A549 (cell line): ENCODE measurements at regions not wholly inside any gene's neighbourhood (a gene's known extent, or its start where the extent isn't known, plus 50 kb on each side); places are given as distances from the start of the nearest gene placed in this dataset.

ENCODE experiments used
- ATAC-seq, 2 experiments: fragments of 200-7000 bp in 1 of 2; fragments of >200 bp in 1 of 2; cut with Nextera tagmentation in 1 of 2; cut with Tn5 transposase in 1 of 2; 3 replicates each; pipeline versions ENCODE4 v1.8.0 to v1.9.1; 2018 to 2020; ENCODE audit warnings: mild to moderate bottlenecking in 1 of 2, moderate library complexity in 1 of 2
- CTCF ChIA-PET: fragments of 300-600 bp; sonication (Branson Sonifier 250); formaldehyde crosslinking; extraction: SDS; loops from one replicate; lab custom pipeline; 2021; ENCODE audit warnings: antibody characterized with exemption, inconsistent platforms; lab: Yijun Ruan, JAX
- POLR2A ChIA-PET: fragments of 350-600 bp; formaldehyde crosslinking; extraction: SDS; loops from one replicate; lab custom pipeline; 2021; ENCODE audit warnings: antibody characterized with exemption, inconsistent platforms; lab: Yijun Ruan, JAX
- DNase-seq, 2 experiments: peaks; one replicate each; pipeline versions ENCODE4 v3.0.0 to v3.0.0-alpha.2; 2011 to 2016; ENCODE audit warnings: low read depth in 1 of 2, low spot score in 1 of 2
- FAIRE-seq: peaks from 2 replicates; lab custom pipeline; 2011; peaks lifted over from hg19 to GRCh38; lab: Jason Lieb, UNC
- H3K27ac ChIP-seq, 2 experiments: fragments of >200 bp; sonication (Bioruptor Twin); formaldehyde crosslinking; 3 replicates each; pipeline ENCODE4 v1.5.1; 2016 to 2017
- H3K4me1 ChIP-seq: fragments of >200 bp; sonication (Bioruptor Twin); formaldehyde crosslinking; 3 replicates; pipeline ENCODE4 v1.6.1; 2016
- H3K4me2 ChIP-seq: fragments of >200 bp; sonication (Bioruptor Twin); formaldehyde crosslinking; 3 replicates; pipeline ENCODE4 v1.6.1; 2016
- H3K4me3 ChIP-seq: fragments of >200 bp; sonication (Bioruptor Twin); formaldehyde crosslinking; 3 replicates; pipeline ENCODE4 v1.5.1; 2016
- H3K9me3 ChIP-seq: fragments of >200 bp; sonication (Bioruptor Twin); formaldehyde crosslinking; 3 replicates; pipeline ENCODE4 v1.6.1; 2016
- ATOH8 ChIP-seq: fragments of 250-450 bp; sonication (Bioruptor Pico); IDR thresholded peaks from 2 replicates; pipeline ENCODE4 v1.5.0; 2020; ENCODE audit warnings: low read depth, mild to moderate bottlenecking, moderate library complexity
- BHLHE40 ChIP-seq: IDR thresholded peaks from 2 replicates; pipeline ENCODE4 v1.6.1; 2012; ENCODE audit warnings: low read depth, low read length, inconsistent platforms
- CBX8 ChIP-seq: fragments of 200-600 bp; sonication (generic); IDR thresholded peaks from 2 replicates; pipeline ENCODE4 v1.6.1; 2016
- CEBPB ChIP-seq, 2 experiments: fragments of >200 bp in 1 of 2; sonication (Bioruptor Twin) in 1 of 2; formaldehyde crosslinking in 1 of 2; IDR thresholded peaks; 2 replicates each; pipeline ENCODE4 v1.6.1; 2012 to 2016
- CHD4 ChIP-seq: fragments of 200-600 bp; sonication (generic); IDR thresholded peaks from 2 replicates; pipeline ENCODE4 v1.6.1; 2016; ENCODE audit warnings: antibody characterized with exemption, mild to moderate bottlenecking, borderline replicate concordance
- EHMT2 ChIP-seq: fragments of 200-600 bp; sonication (generic); IDR thresholded peaks from 2 replicates; pipeline ENCODE4 v1.6.1; 2016; ENCODE audit warnings: antibody characterized with exemption, low read depth, mild to moderate bottlenecking, moderate library complexity
- FOSL2 ChIP-seq, 2 experiments: fragments of 450-650 bp in 1 of 2; fragments of >200 bp in 1 of 2; sonication (Bioruptor Twin) in 1 of 2; formaldehyde crosslinking; IDR thresholded peaks; 2 replicates each; pipeline versions ENCODE4 v1.5.0 to v1.6.1; 2016 to 2020; ENCODE audit warnings: mild to moderate bottlenecking in 1 of 2, moderate library complexity in 1 of 2
- FOXS1 ChIP-seq: fragments of 250-450 bp; sonication (Bioruptor Pico); IDR thresholded peaks from 2 replicates; pipeline ENCODE4 v1.5.0; 2020; ENCODE audit warnings: mild to moderate bottlenecking, moderate library complexity
- HDAC2 ChIP-seq: fragments of 200-600 bp; sonication (generic); IDR thresholded peaks from 2 replicates; pipeline ENCODE4 v1.6.1; 2016
- HES2 ChIP-seq: fragments of >200 bp; sonication (Bioruptor Twin); formaldehyde crosslinking; IDR thresholded peaks from 2 replicates; pipeline ENCODE4 v1.6.1; 2016
- HOXA7 ChIP-seq: fragments of 250-450 bp; sonication (Bioruptor Pico); IDR thresholded peaks from 2 replicates; pipeline ENCODE4 v1.5.0; 2020; ENCODE audit warnings: mild to moderate bottlenecking, moderate library complexity
- HOXB13 ChIP-seq: fragments of 250-450 bp; sonication (Bioruptor Pico); IDR thresholded peaks from 2 replicates; pipeline ENCODE4 v1.5.0; 2020; ENCODE audit warnings: low read depth, mild to moderate bottlenecking, moderate library complexity
- KDM1A ChIP-seq: fragments of 200-600 bp; sonication (generic); IDR thresholded peaks from 2 replicates; pipeline ENCODE4 v1.6.1; 2016; ENCODE audit warnings: low read depth, mild to moderate bottlenecking
- MAFK ChIP-seq: fragments of 450-650 bp; IDR thresholded peaks from 2 replicates; pipeline ENCODE4 v1.6.1; 2014; ENCODE audit not compliant: partially characterized antibody
- MYC ChIP-seq: IDR thresholded peaks from 2 replicates; pipeline ENCODE4 v1.6.1; 2012; ENCODE audit warnings: mild to moderate bottlenecking, inconsistent platforms, low read length, improper control_type of control experiment, borderline replicate concordance
- NFE2L2 ChIP-seq: fragments of 150-350 bp; conservative IDR thresholded peaks from 2 replicates; pipeline ENCODE4 v1.6.1; 2014; ENCODE audit warnings: low read length
- PHF8 ChIP-seq: fragments of 200-600 bp; sonication (generic); IDR thresholded peaks from 2 replicates; pipeline ENCODE4 v1.6.1; 2016; ENCODE audit warnings: low read depth, mild to moderate bottlenecking, antibody characterized with exemption, moderate library complexity, borderline replicate concordance
- POLR2A ChIP-seq: IDR thresholded peaks from 2 replicates; pipeline ENCODE4 v1.6.1; 2012; ENCODE audit warnings: mild to moderate bottlenecking, low read length
- POLR2AphosphoS2 ChIP-seq: conservative IDR thresholded peaks from 2 replicates; pipeline ENCODE4 v1.6.1; 2012; ENCODE audit warnings: low read length, improper control_type of control experiment, inconsistent platforms
- RNF2 ChIP-seq: fragments of 200-600 bp; sonication (generic); IDR thresholded peaks from 2 replicates; pipeline ENCODE4 v1.6.1; 2016; ENCODE audit warnings: low read depth, mild to moderate bottlenecking, antibody characterized with exemption, moderate library complexity, borderline replicate concordance
- SREBF2 ChIP-seq: fragments of 450-650 bp; IDR thresholded peaks from 2 replicates; pipeline ENCODE4 v1.6.1; 2014; ENCODE audit warnings: mild to moderate bottlenecking, moderate library complexity
- TFCP2L1 ChIP-seq: fragments of 250-450 bp; sonication (Bioruptor Pico); IDR thresholded peaks from 2 replicates; pipeline ENCODE4 v1.5.0; 2021; ENCODE audit warnings: mild to moderate bottlenecking
- USF2 ChIP-seq: fragments of 450-650 bp; IDR thresholded peaks from 2 replicates; pipeline ENCODE4 v1.6.1; 2014; ENCODE audit warnings: antibody characterized with exemption
- WGBS: methylation state at CpG from one replicate; pipeline ENCODE4 v1.1.6; 2017; ENCODE audit errors: missing lambda C conversion rate; 5-methylcytosine and 5-hydroxymethylcytosine counted together
- TF ChIP-seq, protein P1 (sequence below): fragments of 200-600 bp; sonication (generic); IDR thresholded peaks from 2 replicates; pipeline ENCODE4 v1.6.1; 2016; ENCODE audit warnings: antibody characterized with exemption, mild to moderate bottlenecking, moderate library complexity
- TF ChIP-seq, protein P2 (sequence below): IDR thresholded peaks from 2 replicates; pipeline ENCODE4 v1.6.1; 2012
- TF ChIP-seq, protein P3 (sequence below): IDR thresholded peaks from 2 replicates; pipeline ENCODE4 v1.6.1; 2012; ENCODE audit warnings: low read depth, borderline replicate concordance

DNA sequence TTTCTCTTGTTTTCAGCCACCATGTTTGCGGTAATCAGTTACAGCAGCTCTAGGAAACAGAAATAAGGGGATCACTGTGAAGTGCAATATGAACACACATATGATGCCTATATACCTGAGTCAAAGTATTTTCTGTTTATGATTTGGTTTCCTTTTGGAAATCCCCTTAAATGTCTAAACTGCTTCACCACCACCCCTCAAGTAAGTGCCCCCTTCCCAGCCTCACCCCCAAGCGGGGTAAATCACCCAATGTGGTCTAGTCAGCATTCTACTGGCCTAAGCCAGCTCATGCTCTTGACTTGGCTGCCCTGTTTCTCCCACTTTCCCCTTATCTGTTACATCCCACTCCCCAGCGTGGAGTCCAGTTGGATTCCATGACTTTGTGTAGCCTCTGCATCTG lies 176.5 kb downstream of the QDPR start:
- CTCF ChIA-PET = no interaction called here
- Histone ChIP-seq H3K4me2 (no peak overlapping the region), H3K9me3 (no peaks in the 10 kb centered on the region), H3K27ac (no peak overlapping the region), H3K4me3 (no peak overlapping the region), H3K4me1 (no peaks in the 10 kb centered on the region)
- POLR2A ChIA-PET = no interaction called here
- FAIRE-seq (no peak), ATAC-seq (no peak), DNase-seq (no peak)
- WGBS = 5% methylated on average over 3 of the region's 3 CpGs
- TF ChIP-seq RNF2 (no peak), CHD4 (no peak), SREBF2 (no peak), PHF8 (no peak), USF2 (no peak), NFE2L2 (no peak), HOXB13 (CRISPR knock-in tag) (no peak), BHLHE40 (no peak)

DNA sequence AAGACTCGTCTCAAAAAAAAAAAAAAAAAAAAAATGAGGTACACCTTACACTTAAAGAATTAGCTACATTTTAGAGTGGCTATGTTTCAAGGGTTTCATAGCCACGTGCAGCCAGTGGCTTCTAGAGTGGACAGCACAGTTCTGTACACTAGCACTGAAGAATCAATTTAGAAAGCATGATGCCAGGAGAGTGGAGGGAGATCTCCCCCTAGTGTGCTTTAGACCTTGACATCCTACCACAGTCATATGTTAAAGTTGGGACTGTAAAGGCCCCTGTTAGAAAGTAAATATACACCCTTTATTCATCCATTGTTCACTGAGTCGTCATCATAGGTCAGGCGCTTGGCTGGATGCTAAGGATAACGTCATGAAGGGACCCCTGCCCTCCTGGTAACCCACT lies 179.4 kb downstream of the QDPR start:
- DNase-seq = no peak
- no peaks in the 10 kb centered on the region for H3K4me1 ChIP-seq
- no peak for TF ChIP-seq USF2
- TF ChIP-seq CEBPB (IDR thresholded peaks at IDR 0.05) = no peak
- no peak for TF ChIP-seq CBX8
- no peak for TF ChIP-seq MYC
- no peak for FAIRE-seq
- H3K4me3 ChIP-seq = no peak overlapping the region
- no peak overlapping the region for H3K27ac ChIP-seq
- CTCF ChIA-PET = interaction anchor here (1.1 kb wide), 1 partner anchor 349 kb away, joined by 3 read pairs; no protein-coding TSS in a partner anchor
- no peaks in the 10 kb centered on the region for H3K9me3 ChIP-seq
- WGBS = 16% methylated on average over 5 of the region's 5 CpGs
- no peak overlapping the region for H3K4me2 ChIP-seq
- no peak for ATAC-seq
- POLR2A ChIA-PET = no interaction called here

DNA sequence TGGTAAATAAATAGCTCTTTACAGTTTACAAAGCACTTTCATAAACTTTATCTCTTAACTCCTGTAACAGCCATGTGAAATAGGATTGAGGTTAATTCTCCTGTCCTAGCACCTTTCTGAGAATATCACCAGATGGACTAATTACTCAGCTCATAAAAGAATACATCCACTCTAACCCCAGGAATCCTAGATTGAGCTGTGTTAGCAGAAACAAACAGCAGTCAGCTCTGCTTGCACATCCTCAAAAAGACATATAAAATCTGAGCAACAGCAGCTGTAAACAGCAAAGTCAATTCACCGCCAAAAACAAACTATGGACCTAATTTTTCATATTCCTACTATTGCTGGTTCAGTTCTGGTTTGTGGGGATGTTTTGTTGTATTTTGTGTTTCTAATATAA lies 182.8 kb downstream of the QDPR start:
- no peaks in the 10 kb centered on the region for H3K9me3 ChIP-seq
- FAIRE-seq = no peak
- POLR2A ChIA-PET = no interaction called here
- H3K4me3 ChIP-seq = no peak overlapping the region
- no peak overlapping the region for H3K4me2 ChIP-seq
- WGBS = 0% methylated on average over 1 of the region's 1 CpG
- DNase-seq = no peak
- TF ChIP-seq POLR2A = no peak
- TF ChIP-seq MAFK = no peak
- TF ChIP-seq HOXA7 (CRISPR knock-in tag) = no peak
- no peak for TF ChIP-seq HES2
- no peak for TF ChIP-seq POLR2AphosphoS2
- no peak for TF ChIP-seq FOXS1 (CRISPR knock-in tag)
- no peak for TF ChIP-seq PHF8
- TF ChIP-seq CBX8 = no peak
- TF ChIP-seq, protein P1, sequence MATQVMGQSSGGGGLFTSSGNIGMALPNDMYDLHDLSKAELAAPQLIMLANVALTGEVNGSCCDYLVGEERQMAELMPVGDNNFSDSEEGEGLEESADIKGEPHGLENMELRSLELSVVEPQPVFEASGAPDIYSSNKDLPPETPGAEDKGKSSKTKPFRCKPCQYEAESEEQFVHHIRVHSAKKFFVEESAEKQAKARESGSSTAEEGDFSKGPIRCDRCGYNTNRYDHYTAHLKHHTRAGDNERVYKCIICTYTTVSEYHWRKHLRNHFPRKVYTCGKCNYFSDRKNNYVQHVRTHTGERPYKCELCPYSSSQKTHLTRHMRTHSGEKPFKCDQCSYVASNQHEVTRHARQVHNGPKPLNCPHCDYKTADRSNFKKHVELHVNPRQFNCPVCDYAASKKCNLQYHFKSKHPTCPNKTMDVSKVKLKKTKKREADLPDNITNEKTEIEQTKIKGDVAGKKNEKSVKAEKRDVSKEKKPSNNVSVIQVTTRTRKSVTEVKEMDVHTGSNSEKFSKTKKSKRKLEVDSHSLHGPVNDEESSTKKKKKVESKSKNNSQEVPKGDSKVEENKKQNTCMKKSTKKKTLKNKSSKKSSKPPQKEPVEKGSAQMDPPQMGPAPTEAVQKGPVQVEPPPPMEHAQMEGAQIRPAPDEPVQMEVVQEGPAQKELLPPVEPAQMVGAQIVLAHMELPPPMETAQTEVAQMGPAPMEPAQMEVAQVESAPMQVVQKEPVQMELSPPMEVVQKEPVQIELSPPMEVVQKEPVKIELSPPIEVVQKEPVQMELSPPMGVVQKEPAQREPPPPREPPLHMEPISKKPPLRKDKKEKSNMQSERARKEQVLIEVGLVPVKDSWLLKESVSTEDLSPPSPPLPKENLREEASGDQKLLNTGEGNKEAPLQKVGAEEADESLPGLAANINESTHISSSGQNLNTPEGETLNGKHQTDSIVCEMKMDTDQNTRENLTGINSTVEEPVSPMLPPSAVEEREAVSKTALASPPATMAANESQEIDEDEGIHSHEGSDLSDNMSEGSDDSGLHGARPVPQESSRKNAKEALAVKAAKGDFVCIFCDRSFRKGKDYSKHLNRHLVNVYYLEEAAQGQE = no peak
- TF ChIP-seq, protein P2, sequence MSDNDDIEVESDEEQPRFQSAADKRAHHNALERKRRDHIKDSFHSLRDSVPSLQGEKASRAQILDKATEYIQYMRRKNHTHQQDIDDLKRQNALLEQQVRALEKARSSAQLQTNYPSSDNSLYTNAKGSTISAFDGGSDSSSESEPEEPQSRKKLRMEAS = no peak
- TF ChIP-seq FOSL2 (IDR thresholded peaks at IDR 0.05) = no peak
- no peak for TF ChIP-seq FOSL2 (CRISPR knock-in tag; IDR thresholded peaks at IDR 0.05)
- TF ChIP-seq HDAC2 = no peak
- no peak for TF ChIP-seq EHMT2
- TF ChIP-seq KDM1A = no peak
- TF ChIP-seq ATOH8 (CRISPR knock-in tag) = no peak
- no peak for TF ChIP-seq TFCP2L1 (CRISPR knock-in tag)
- TF ChIP-seq, protein P3, sequence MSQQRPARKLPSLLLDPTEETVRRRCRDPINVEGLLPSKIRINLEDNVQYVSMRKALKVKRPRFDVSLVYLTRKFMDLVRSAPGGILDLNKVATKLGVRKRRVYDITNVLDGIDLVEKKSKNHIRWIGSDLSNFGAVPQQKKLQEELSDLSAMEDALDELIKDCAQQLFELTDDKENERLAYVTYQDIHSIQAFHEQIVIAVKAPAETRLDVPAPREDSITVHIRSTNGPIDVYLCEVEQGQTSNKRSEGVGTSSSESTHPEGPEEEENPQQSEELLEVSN = no peak
- TF ChIP-seq, all 56 proteins: peak for 0
- CTCF ChIA-PET = no interaction called here
- no peak for ATAC-seq
- H3K4me1 ChIP-seq = no peaks in the 10 kb centered on the region
- no peak overlapping the region for H3K27ac ChIP-seq
